Body of pancreas (tissue), 4 donors: ENCODE measurements at regions not wholly inside any gene's neighbourhood (a gene's known extent, or its start where the extent isn't known, plus 50 kb on each side); places are given as distances from the start of the nearest gene placed in this dataset.

ENCODE experiments used
- POLR2A ChIP-seq, 3 donors: fragments of 450-650 bp; IDR thresholded peaks; one replicate each; pipeline ENCODE4 v1.6.1; 2016; ENCODE audit warnings: antibody characterized with exemption in 3 of 3, mild to moderate bottlenecking in 2 of 3
- TF ChIP-seq, protein P1 (sequence below), 7 experiments: fragments of 450-650 bp in 4 of 7; fragments of 200-600 bp in 3 of 7; sonication (generic) in 3 of 7; IDR thresholded peaks; one replicate each; pipeline ENCODE4 v1.5.1; 2016 to 2019; ENCODE audit warnings: antibody characterized with exemption in 7 of 7

DNA sequence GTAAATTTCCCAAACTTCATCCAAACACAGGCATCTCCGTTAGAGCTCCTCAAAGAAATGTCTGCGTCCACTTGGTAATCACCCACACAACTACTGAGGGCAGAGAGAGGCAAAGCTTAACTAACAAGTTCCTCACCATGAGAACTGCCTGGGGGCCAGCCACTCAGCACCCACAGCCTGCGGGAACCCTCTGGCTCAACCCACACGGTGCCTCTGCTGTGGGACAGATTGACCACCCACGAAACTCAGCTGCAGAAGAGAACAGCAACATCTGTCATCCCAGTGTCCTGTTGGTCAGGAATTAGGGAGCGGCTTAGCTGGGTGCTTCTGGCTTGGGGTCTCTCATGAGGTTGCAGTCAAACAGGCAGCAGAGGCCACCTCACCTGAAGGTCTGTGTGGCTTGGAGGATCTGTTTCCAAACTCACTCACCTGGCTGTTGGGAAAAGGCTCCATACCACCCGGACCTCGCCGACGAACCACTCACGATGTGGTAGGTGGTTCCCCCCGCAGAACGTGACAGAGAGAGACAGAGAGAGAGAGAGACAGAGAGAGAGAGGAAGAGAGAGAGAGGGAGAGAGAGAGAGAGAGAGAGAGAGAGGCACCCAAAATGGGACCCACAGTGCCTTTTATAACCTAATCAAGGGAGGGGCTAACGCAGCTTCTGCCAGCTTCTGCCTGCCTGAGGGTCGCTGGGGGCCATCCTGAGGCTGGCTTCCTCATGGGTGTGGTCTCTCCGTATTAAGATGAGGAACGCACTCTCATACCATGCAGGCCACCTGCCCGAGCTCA lies 103.5 kb downstream of the OLFM1 start:
- TF ChIP-seq, protein P1, sequence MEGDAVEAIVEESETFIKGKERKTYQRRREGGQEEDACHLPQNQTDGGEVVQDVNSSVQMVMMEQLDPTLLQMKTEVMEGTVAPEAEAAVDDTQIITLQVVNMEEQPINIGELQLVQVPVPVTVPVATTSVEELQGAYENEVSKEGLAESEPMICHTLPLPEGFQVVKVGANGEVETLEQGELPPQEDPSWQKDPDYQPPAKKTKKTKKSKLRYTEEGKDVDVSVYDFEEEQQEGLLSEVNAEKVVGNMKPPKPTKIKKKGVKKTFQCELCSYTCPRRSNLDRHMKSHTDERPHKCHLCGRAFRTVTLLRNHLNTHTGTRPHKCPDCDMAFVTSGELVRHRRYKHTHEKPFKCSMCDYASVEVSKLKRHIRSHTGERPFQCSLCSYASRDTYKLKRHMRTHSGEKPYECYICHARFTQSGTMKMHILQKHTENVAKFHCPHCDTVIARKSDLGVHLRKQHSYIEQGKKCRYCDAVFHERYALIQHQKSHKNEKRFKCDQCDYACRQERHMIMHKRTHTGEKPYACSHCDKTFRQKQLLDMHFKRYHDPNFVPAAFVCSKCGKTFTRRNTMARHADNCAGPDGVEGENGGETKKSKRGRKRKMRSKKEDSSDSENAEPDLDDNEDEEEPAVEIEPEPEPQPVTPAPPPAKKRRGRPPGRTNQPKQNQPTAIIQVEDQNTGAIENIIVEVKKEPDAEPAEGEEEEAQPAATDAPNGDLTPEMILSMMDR (IDR thresholded peaks at IDR 0.05): no peak
- TF ChIP-seq POLR2A (IDR thresholded peaks at IDR 0.05): no peak
